HG03342 (cell line): ENCODE measurements at regions not wholly inside any gene's neighbourhood (a gene's known extent, or its start where the extent isn't known, plus 50 kb on each side); places are given as distances from the start of the nearest gene placed in this dataset.

ENCODE experiments used
- ATAC-seq: cut with Tn5 transposase; IDR thresholded peaks from one replicate; pipeline ENCODE4 v1.9.1; 2021; ENCODE audit warnings: mild to moderate bottlenecking, moderate library complexity; ENCODE audit not compliant: unreplicated experiment

- no peak for ATAC-seq
Observed at GRCh38 chr10:50936335-50936734, 50.9 kb upstream of the A1CF start.

DNA sequence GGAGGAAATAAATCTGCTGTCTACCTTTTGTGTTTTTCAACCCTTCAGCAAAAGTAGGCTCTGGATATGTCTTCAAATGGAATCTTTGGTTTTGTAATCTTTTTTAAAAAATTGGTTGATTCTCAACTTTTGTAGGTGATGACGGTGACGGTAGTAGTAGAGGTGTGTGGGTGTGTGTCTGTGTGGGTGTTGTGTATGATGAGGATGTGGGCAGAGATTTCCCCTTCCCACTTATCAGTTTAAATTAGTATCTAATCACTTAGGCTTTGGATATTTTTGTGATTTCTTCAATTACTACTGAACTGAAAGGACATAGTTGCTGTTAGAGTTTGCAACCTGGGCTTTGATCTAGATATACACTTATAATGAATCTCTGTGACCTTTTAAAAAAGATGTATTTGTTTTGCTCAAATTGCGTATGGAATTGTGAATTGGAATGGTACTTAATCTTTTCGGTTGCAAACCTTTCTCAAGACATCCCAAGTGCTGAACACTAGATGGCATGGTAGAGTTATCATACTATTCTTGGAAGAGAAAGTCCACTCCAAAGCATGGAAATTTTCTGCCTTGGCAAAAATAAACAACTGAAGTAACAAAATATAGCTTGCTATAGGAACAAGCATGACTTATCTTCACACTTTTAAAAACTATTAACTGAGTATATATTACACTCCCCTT, 51.9 kb upstream of the A1CF start:
- ATAC-seq = no peak

DNA sequence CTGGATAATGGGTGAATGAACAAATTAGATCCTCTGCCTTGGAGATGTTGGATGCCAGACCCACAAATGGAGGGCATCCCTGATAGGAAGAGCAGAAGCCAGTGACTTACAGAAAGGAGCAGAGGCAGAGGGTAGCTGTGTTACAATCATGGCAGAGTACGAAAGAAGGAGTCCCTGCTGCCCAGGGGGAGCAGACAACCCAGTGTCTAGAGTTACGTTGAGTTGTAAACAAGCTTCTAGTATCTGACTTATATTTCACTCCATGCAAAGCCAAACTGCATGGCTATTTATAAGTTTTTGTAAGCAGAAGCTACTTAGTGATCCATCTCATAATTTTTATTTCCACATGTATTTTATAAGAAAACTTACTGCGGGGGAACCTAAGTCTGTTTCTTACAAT, 56.2 kb upstream of the A1CF start:
- no peak for ATAC-seq

- no peak for ATAC-seq
Observed at GRCh38 chr10:50946991-50947781, 61.8 kb upstream of the A1CF start.

- no peak for ATAC-seq
Observed at GRCh38 chr10:50951365-50951764, 65.9 kb upstream of the A1CF start.

DNA sequence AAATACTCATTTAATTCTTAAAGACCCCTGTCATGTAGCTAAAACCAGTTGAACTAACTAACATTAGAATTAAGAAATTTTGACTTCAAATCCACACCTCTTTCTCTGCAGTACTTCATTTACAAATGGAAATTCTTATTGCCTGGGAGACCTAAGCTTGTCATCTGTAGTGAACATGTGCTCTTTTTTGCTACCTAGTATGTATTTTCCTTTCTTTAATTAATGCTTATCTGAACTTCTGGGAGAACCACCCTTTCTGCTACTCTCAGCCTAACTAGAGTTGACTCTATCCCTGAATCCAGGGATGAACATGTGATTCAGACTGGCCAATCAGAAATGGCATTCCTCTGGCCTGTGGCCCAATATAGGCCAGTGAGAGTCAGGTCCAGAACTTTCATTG, 75.9 kb upstream of the A1CF start:
- ATAC-seq = no peak

DNA sequence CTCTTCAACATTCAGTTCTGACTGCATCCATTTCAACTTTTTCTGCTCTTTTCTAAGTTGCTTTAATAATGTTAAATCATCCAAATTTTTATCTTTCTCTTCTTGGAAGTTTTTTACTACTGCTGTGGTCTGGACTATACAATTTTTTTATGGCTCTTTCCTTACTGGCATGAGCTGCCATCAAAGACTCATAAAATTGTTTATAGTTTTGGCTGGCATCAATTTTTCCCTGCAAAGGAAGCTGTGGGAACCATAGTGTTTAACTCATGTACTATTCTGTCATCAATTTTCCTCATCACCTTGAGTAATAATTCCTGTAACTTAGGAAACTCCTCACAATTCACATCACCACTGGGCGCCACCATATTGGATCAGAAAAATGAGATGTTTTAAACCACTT, 77.6 kb upstream of the A1CF start:
- no peak for ATAC-seq

DNA sequence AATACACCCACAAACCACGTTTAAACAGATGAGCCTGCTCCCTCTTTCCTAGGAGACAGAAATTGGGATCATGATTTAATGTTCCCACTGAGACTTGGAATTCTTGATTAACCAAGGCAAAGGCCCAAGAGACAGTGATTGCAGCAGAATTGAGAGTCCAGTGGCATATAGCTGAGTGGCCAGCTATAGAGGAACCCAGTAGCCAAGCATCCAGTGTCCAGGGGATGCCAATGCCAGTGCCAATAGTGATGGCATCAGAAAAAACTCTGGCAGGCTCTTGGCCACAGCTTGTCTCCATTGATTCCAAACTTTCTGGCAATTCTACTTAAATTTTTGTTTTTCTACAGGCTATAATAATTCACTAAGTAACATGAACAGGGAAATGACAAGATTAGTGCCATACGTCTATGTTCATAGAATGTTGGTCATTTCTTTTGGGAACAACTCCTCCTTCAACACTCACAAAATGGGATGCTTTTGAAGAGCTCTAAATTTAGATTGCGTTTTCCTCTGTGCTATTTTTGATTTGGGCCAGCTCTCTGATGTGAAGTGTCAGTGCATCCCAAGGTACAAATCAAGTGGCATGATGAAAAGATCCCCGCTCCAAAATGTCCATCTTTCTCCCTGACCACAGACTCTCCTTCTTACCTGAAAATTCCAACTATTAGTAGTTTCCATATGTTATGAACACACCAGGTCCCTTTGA, 83.1 kb upstream of the A1CF start:
- no peak for ATAC-seq

DNA sequence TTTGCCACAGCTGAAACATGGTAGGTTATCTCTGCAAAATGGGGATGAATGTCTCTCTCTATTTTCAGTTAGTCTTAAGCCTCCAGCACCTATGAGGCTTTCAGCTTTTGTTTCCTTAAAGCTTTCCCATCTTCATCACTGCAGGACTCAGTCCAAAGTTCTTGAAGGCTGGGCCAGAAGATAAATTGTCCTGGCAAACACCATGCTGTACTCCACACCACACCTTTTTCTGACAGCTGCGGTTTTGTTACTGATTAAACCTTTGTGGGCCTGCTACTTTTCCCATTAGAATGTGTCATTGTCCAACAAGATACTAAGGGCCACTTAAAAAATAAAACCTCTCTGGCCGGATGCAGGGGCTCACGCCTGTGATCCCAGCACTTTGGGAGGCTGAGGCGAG, 87.2 kb upstream of the A1CF start:
- ATAC-seq = no peak

GRCh38 chr10:50981385-50981784, 92.9 kb upstream of the PRKG1 start:
- no peak for ATAC-seq

DNA sequence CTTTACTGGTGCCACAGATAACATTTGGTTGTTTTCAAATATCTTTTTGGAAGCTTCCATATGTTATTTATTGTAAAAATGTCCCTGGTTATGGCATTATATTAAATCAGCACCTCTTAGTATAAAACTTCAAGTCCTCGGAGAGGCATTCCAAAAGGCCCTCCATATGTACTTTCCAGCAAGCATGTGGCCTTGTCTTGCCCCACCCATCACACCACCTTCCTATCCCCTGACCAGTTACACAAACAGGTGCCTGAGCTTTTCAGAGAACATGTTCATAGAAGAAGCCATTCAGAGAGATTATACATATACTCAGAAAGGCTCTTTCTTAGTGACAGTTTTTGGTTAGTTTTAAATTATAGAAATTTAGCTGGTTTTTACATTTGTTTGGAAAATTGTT, 92.4 kb upstream of the PRKG1 start:
- no peak for ATAC-seq

DNA sequence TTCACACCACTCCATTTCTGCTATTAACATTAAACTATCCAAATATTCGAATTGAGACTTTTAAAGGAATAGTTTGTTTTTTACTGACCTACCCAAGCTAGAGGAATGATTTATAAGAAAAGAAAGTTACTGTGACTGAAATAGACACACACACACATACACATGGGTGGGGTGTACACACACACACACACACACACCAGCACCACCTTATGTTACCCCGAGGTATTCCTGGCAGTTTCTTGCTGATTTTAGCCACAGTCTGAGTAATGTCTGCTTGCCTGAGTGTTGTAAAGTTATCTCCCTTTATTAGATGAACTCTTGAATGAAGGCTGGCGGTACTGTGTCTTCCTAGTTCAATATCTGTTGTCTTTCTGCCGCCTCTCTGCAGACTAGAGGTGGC, 91.3 kb upstream of the PRKG1 start:
- ATAC-seq = no peak

GRCh38 chr10:50987934-50988333, 86.4 kb upstream of the PRKG1 start:
- ATAC-seq = no peak

DNA sequence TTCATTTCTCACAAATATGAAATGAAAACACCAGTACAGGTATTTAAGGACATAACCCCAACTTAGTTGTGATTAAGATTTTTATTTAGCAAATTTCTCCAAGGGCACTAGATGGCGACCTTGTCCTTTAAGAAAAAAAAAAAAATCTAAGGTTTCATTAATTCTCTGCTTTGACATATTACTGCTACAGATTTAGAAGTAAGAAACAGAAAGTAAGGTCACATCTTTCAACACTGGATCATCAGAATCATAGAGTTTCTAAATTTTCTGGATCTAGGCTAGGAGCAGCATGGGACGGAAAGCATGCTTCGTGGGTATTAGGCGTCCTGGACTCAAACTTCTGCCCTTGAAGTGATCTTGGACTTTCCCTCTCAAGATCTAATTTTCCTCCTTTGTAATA, 85.5 kb upstream of the PRKG1 start:
- no peak for ATAC-seq

DNA sequence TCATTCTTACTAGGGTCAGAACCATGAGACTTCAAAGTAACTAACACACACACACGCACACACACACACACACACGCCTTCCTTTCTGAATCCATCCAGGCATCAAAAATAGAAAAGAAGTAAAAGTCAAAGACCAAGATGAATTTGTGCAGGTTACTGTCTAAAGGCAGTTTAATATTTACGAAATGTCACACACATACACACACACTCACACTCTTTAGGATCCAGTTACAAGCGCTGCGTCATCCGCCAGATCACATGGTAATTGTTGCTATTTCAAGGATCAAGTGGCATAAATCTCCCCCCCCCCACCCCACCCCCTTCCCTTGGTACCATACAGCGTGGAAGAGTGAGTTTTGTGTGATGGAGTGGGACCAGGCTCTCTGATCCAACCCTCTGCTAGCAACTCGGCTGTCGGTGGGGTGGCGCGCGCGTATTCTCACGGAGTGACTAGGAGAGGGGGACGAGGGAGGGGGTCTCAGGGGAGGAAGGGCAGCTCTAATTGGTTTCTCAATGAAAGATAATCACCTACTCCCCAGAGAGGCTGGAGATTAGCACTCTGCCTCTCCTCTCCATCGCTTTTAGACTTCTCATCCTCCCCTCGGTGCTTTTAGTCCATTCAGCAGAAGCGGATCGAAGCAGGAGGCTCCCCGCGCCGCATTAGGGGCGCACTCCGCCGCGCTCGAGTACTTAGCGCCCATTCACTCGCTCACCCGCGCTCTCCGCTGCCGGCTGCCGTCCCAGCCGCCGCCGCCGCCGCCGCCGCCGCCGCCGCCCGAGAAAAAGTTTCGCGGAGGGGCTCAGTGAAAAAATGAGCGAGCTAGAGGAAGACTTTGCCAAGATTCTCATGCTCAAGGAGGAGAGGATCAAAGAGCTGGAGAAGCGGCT, 83.5 kb upstream of the PRKG1 start:
- no peak for ATAC-seq

- no peak for ATAC-seq
Observed at GRCh38 chr10:50991456-50992355, 82.6 kb upstream of the PRKG1 start.

DNA sequence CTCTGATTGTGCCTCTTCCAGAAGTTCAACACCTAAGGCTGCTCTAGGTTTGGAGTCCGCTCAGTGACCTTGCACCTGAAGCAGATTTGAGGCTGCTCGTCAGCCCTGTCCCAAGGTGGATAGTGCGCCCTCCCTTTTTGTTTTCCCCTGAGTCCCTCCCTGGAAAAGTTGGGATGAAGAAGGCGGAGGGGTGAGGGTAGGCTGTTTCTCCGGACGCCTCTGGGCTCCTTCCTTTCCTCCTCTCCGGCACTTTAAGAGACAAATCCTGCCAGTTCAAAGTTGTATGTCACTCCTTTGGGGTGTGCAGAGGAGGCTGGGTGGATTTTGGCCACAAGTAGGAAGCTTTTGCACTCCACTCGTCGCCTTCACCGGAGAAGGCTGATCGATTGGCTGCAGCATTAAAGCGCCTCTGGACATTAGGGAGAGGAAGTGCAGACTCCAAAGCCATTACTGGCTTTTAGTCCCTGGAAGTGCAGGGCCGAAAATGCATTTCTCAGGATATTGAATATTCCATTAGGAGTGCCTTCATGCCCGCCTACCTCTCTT, 81.9 kb upstream of the PRKG1 start:
- no peak for ATAC-seq

DNA sequence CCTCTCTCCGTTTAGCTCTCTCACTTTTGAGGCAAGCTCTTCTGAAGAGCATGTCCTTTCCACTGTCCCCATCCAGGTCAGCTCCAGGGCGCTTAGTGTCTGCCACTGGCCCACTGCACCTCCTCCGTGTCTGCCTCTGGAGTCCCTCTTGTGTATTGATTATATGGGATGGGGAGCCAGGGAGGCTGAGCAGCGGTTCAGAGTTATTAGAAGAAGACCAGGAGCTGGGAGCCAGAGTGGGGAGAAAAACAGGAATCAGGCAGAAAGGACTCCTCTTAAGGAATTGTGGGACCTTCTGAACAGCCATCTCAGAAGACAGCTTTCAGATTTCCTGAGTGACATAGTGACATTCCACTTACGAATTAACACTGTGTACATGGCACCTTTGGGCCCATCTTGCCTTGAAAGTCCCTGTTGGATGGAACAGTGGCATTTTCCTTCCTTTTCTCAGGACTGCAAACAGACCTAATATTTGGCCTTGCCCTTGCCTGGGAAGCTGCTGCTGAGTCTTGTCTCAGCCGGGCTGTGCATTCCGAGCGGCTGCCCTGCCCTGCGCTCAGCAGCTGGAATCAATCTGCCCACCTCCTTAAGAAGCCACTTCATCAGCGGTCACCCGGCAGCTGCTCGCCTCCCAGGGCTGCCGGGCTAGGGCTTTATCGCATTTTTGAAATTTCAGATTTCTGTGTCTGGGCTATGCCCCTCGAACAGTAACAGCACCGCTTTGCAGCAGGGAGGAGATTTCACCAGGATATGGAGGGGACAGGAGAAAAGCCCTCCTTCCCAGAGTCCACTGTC, 81.1 kb upstream of the PRKG1 start:
- ATAC-seq = no peak

- ATAC-seq = no peak
Observed at GRCh38 chr10:50993771-50994251, 80.5 kb upstream of the PRKG1 start.
